ENCODE measurements at regions not wholly inside any gene's neighbourhood (a gene's known extent, or its start where the extent isn't known, plus 50 kb on each side); places are given as distances from the start of the nearest gene placed in this dataset.

DNA sequence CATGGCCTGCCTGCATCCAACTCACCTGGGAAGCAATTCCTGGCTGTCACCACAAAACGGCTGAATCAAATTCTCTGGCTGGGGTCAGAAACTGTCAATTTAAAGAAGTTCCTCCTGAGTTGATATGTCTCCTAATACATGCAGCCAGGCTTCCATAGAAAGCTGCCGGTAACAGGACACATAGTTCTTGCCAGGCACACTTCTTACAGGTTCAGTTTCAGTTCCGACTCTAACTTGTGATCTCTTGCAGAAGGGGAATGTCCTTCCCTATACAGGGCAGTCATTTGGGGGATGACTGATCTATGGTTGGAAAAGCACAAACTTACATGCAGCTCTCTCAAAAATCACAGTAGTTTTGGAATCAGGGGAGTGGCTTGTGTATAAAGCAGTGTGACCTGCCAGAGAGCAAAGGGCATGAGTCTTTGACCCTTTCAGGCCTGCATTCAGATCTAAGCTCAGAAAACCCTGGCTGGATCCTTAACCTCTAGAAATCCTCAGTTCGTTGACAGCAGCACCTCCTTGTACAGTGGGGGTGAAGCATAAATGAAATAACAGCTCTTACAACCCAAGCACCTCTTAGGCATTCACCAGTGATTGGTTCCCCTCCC, 195.6 kb downstream of the SCP2D1 start:
- TF ChIP-seq MXI1 (IDR thresholded peaks at IDR 0.05; ENCODE audit: low read depth, low read length) (no peak), EZH2phosphoT487 (IDR thresholded peaks at IDR 0.05; ENCODE audit: borderline replicate concordance, low read depth) (no peak), NRF1 (IDR thresholded peaks at IDR 0.05; ENCODE audit: low read depth, low read length) (no peak), YY1 (IDR thresholded peaks at IDR 0.05; ENCODE audit: low read depth) (no peak), RAD21 (IDR thresholded peaks at IDR 0.05; ENCODE audit: low read length) (no peak)
- TF ChIP-seq, protein P1, sequence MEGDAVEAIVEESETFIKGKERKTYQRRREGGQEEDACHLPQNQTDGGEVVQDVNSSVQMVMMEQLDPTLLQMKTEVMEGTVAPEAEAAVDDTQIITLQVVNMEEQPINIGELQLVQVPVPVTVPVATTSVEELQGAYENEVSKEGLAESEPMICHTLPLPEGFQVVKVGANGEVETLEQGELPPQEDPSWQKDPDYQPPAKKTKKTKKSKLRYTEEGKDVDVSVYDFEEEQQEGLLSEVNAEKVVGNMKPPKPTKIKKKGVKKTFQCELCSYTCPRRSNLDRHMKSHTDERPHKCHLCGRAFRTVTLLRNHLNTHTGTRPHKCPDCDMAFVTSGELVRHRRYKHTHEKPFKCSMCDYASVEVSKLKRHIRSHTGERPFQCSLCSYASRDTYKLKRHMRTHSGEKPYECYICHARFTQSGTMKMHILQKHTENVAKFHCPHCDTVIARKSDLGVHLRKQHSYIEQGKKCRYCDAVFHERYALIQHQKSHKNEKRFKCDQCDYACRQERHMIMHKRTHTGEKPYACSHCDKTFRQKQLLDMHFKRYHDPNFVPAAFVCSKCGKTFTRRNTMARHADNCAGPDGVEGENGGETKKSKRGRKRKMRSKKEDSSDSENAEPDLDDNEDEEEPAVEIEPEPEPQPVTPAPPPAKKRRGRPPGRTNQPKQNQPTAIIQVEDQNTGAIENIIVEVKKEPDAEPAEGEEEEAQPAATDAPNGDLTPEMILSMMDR (IDR thresholded peaks at IDR 0.05), result no peak
- TF ChIP-seq, protein P2, sequence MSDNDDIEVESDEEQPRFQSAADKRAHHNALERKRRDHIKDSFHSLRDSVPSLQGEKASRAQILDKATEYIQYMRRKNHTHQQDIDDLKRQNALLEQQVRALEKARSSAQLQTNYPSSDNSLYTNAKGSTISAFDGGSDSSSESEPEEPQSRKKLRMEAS (IDR thresholded peaks at IDR 0.05; ENCODE audit: low read depth), result no peak
